ENCODE measurements at regions not wholly inside any gene's neighbourhood (a gene's known extent, or its start where the extent isn't known, plus 50 kb on each side); places are given as distances from the start of the nearest gene placed in this dataset.

DNA sequence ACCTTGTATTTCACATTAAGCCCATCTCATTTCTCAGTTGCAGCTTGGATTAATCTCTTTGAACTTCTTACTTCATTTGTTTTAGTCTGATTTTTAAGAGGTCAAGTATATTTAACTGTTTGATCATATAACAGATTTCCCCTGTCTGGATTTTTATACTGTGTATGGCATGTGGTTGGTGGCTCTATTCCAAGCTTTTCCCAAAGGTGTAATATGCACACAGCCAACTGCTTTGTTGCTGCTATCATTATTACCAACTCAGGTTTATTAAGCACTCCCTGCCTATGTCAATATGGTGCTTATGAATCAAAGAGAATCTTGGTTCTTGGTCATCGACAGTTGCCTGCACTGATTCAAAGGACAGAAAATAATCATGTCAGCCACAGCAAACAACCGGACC, 92.6 kb downstream of the RAP2A start:
- Histone ChIP-seq H3K36me3 (no peaks in the 10 kb centered on the region), H3K27me3 (no peaks in the 10 kb centered on the region), H3K4me1 (no peaks in the 10 kb centered on the region), H3K9me3 (no peaks in the 10 kb centered on the region), H3K27ac (no peak overlapping the region), H3K4me3 (no peak overlapping the region)
- TF ChIP-seq, protein P1, sequence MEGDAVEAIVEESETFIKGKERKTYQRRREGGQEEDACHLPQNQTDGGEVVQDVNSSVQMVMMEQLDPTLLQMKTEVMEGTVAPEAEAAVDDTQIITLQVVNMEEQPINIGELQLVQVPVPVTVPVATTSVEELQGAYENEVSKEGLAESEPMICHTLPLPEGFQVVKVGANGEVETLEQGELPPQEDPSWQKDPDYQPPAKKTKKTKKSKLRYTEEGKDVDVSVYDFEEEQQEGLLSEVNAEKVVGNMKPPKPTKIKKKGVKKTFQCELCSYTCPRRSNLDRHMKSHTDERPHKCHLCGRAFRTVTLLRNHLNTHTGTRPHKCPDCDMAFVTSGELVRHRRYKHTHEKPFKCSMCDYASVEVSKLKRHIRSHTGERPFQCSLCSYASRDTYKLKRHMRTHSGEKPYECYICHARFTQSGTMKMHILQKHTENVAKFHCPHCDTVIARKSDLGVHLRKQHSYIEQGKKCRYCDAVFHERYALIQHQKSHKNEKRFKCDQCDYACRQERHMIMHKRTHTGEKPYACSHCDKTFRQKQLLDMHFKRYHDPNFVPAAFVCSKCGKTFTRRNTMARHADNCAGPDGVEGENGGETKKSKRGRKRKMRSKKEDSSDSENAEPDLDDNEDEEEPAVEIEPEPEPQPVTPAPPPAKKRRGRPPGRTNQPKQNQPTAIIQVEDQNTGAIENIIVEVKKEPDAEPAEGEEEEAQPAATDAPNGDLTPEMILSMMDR (IDR thresholded peaks at IDR 0.05), result no peak
- intact Hi-C loops (cut with DNase I), result no loop called here
- DNase-seq (no peak), ATAC-seq (no peak)
- 90 to 95% methylated on average over 2 of the region's 2 CpGs for WGBS, 2 donors

DNA sequence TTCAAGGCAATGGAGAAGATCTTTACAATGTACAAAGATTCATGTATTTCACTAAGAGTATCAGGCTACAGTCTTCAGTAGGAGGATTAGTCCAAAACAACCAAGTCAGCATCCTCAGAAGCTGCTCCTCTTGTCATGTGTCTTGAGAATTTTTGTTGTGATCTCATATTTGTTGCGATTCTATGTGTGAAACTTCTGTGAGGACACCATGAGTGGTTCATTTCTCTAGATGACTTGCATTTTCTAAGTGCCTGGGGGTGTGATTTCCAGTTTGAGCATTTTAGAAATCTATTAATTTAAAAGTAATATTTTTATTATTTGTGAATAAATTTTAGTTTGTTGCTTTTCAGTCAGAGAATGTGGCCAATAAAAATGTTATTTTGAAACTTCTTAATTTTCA, 94.5 kb downstream of the RAP2A start:
- DNase-seq, result no peak

DNA sequence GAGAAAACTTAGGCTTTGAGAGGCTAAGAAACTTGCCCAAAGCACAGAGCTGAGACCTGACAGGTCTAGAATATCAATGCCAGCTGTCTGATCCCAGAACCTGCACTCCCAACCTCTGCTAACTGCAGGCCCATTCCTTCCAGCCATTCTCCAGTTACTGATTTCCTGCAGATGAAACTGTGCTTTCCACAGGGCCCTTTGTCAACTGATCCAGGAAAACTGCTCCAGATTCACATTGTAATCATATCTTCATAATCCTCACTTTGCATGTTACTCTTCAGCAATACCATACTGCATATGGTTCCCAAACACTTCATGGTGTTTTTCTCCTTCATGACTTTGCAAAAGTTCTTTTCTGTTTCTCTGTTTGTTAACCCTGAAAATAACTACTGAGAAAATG, 100.6 kb downstream of the RAP2A start:
- H3K36me3 ChIP-seq, result no peaks in the 10 kb centered on the region
- DNase-seq, result no peak
- H3K27me3 ChIP-seq, result no peaks in the 10 kb centered on the region
- no peaks in the 10 kb centered on the region for H3K9me3 ChIP-seq
- ATAC-seq, result no peak
- intact Hi-C loops (cut with DNase I), result no loop called here
- H3K4me3 ChIP-seq, result no peak overlapping the region
- no peak overlapping the region for H3K27ac ChIP-seq
- peaks cover 0 to 2% (median 0%) of the 10 kb centered on the region in 9 donors for H3K4me1 ChIP-seq
- TF ChIP-seq, protein P1 (IDR thresholded peaks at IDR 0.05), result no peak

More for the DNA sequence above, 94.5 kb downstream of the RAP2A start:
- ATAC-seq, result no peak
- TF ChIP-seq, protein P1 (IDR thresholded peaks at IDR 0.05), result no peak
- intact Hi-C loops (cut with DNase I), result no loop called here
- no peaks in the 10 kb centered on the region for H3K9me3 ChIP-seq
- H3K4me1 ChIP-seq, result no peaks in the 10 kb centered on the region
- no peaks in the 10 kb centered on the region for H3K27me3 ChIP-seq
- WGBS, 2 donors, result 88 to 94% methylated on average over 1 of the region's 1 CpG
- no peaks in the 10 kb centered on the region for H3K36me3 ChIP-seq
- H3K4me3 ChIP-seq, result no peak overlapping the region
- H3K27ac ChIP-seq, result no peak overlapping the region

DNA sequence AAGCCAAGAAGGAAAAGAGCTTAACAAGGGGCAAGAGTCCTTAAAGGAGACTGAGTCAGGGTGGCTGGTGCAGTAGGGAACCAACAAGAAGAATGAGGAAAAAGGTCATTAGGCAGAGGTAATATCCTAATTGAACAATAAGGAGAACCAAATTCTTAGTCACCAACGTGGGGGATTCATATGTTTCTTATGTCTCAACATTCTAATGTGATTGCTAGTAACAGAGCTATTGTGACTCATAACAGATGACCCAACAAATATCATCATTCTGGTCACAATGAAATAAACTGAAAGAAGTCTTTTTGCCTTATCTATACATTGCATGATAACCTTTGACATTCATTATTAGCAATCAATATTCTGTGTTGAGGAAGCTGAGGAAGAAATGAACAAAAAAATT, 101.6 kb downstream of the RAP2A start:
- H3K9me3 ChIP-seq, result no peaks in the 10 kb centered on the region
- intact Hi-C loops (cut with DNase I), result no loop called here
- WGBS, 2 donors, result 71 to 81% methylated on average over 1 of the region's 1 CpG
- no peak overlapping the region for H3K27ac ChIP-seq
- TF ChIP-seq, protein P1 (IDR thresholded peaks at IDR 0.05), result no peak
- no peaks in the 10 kb centered on the region for H3K36me3 ChIP-seq
- ATAC-seq (no peak), DNase-seq (no peak)
- H3K27me3 ChIP-seq, result no peaks in the 10 kb centered on the region
- peaks cover 0 to 13% (median 8%) of the 10 kb centered on the region in 9 donors for H3K4me1 ChIP-seq
- no peak overlapping the region for H3K4me3 ChIP-seq

DNA sequence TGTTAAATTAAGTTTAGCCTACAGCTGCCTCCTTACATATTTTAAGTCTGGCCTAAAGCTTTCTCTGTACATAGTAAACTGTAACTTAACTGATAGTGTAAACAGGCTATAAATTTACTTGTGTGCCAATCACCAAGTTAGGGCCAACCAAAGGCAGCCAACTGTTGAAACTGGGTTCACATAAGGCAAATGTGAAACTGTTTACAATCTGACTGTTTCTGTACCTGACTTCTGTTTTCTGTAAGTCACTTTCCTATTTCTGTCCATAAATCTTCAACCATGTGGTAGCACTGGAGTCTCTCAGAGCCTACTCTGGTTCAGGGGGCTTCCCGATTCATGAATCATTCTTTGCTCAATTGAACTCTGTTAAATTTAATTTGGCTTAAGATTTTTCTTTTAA, 103.1 kb downstream of the RAP2A start:
- TF ChIP-seq, protein P1 (IDR thresholded peaks at IDR 0.05), result no peak
- H3K9me3 ChIP-seq, result no peaks in the 10 kb centered on the region
- H3K36me3 ChIP-seq, result no peaks in the 10 kb centered on the region
- DNase-seq (no peak), ATAC-seq (no peak)
- H3K4me1 ChIP-seq, result peaks cover 0 to 28% (median 20%) of the 10 kb centered on the region in 9 donors
- intact Hi-C loops (cut with DNase I), result no loop called here
- H3K27ac ChIP-seq, result no peak overlapping the region
- H3K27me3 ChIP-seq, result no peaks in the 10 kb centered on the region
- H3K4me3 ChIP-seq, result no peak overlapping the region
- WGBS, 2 donors, result 99 to 100% methylated on average over 1 of the region's 1 CpG
